Activated T-helper 1 cell treated with anti-CD3 and anti-CD28 coated beads, Interleukin-12 subunit alpha, Interleukin-12 subunit beta, Interleukin-2, Interleukin-4 antibody, amounts not matched to agents 30 ng/mL and 10 ng/mL and 1 ng/mL, durations not matched to agents 14 hours and 24 hours and 36 hours (primary cell): ENCODE measurements at regions not wholly inside any gene's neighbourhood (a gene's known extent, or its start where the extent isn't known, plus 50 kb on each side); places are given as distances from the start of the nearest gene placed in this dataset.

ENCODE experiments used
- DNase-seq: peaks from one replicate; pipeline ENCODE4 v3.0.0; 2021; ENCODE audit warnings: low spot score
- H3K27ac Mint-ChIP-seq: one replicate; pipeline ENCODE4 v1.8.0; 2021; ENCODE audit warnings: mild to moderate bottlenecking, mixed read lengths
- H3K27me3 Mint-ChIP-seq: one replicate; pipeline ENCODE4 v1.8.0; 2022; ENCODE audit warnings: mild to moderate bottlenecking, moderate library complexity, mixed read lengths; ENCODE audit not compliant: insufficient read depth
- H3K36me3 Mint-ChIP-seq: one replicate; pipeline ENCODE4 v1.8.0; 2021; ENCODE audit warnings: low read depth, mixed read lengths
- H3K4me1 Mint-ChIP-seq: one replicate; pipeline ENCODE4 v1.8.0; 2021; ENCODE audit warnings: low read depth, mixed read lengths
- H3K4me3 Mint-ChIP-seq: one replicate; pipeline ENCODE4 v1.8.0; 2021; ENCODE audit warnings: mild to moderate bottlenecking, moderate library complexity, mixed read lengths
- H3K9me3 Mint-ChIP-seq: one replicate; pipeline ENCODE4 v1.8.0; 2021; ENCODE audit warnings: mixed read lengths
- intact Hi-C: fragments of 100-400 bp; cut with micrococcal nuclease; formaldehyde crosslinking; loops from one replicate; pipeline ENCODE4 v1.15.1; 2024

- peaks cover 3% of the 10 kb centered on the region for H3K27me3 Mint-ChIP-seq
- H3K36me3 Mint-ChIP-seq: no peaks in the 10 kb centered on the region
- no peak for DNase-seq
- peaks cover 12% of the 10 kb centered on the region for H3K9me3 Mint-ChIP-seq
- H3K4me3 Mint-ChIP-seq: no peak overlapping the region
- intact Hi-C loops: no loop called here
- no peak overlapping the region for H3K27ac Mint-ChIP-seq
- no peaks in the 10 kb centered on the region for H3K4me1 Mint-ChIP-seq
Measured at GRCh38 chr10:121242741-121243608, 355.3 kb downstream of the FGFR2 start.

DNA sequence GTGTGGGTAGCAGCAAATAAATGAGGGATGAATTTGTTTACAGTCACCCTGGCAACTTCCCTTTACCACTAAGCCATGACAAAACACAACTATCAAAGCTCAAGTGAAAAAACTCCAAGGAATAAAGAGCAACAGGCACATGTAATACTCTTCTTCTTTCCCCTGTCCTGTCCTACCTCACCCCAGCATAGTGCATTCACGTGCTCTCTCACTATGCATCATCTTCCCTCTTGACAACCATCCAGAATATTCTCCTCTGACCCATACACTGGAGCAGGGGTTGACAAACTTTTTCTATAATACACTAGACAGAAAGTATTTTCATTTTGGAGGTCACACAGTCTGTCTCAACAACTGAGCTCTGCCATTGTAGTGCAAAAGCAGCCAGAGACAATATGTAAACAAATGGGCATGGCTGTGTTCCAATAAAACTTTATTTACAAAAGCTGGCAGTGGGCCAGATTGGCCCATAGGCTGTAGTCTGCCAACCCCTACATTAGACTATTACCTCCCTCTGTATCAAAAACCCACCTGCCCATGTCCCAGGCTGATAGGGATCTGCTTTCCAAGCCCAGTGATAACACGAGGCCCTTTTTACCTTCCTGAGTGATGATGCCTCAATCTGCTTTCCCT lies 354.5 kb downstream of the FGFR2 start:
- H3K36me3 Mint-ChIP-seq: no peaks in the 10 kb centered on the region
- intact Hi-C loops: no loop called here
- DNase-seq: no peak
- H3K4me3 Mint-ChIP-seq: no peak overlapping the region
- peaks cover 3% of the 10 kb centered on the region for H3K27me3 Mint-ChIP-seq
- no peaks in the 10 kb centered on the region for H3K4me1 Mint-ChIP-seq
- H3K9me3 Mint-ChIP-seq: peaks cover 5% of the 10 kb centered on the region
- no peak overlapping the region for H3K27ac Mint-ChIP-seq

DNA sequence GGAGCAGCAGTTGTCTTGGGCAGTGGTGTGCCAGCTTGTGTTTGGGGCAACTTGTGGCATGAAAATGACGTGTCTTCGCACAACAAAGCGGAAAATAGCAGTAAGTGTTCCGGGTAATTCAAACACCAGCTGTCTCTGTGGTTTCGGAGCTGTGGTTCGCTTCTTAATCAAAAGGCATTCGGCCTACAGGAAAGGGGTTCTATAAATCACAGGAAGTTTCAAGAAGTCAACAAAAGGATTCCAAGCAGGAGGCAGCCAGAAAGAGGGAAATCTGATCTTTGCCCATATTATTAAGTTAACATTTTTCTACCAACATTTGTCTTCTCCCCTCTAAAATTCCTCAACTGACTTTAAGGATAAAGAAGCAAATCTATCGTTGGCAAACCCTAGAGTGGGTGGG lies 353.4 kb downstream of the FGFR2 start:
- H3K4me1 Mint-ChIP-seq: no peaks in the 10 kb centered on the region
- no peaks in the 10 kb centered on the region for H3K36me3 Mint-ChIP-seq
- no peak overlapping the region for H3K27ac Mint-ChIP-seq
- intact Hi-C loops: no loop called here
- H3K27me3 Mint-ChIP-seq: peaks cover 3% of the 10 kb centered on the region
- peaks cover 4% of the 10 kb centered on the region for H3K9me3 Mint-ChIP-seq
- no peak overlapping the region for H3K4me3 Mint-ChIP-seq
- no peak for DNase-seq

DNA sequence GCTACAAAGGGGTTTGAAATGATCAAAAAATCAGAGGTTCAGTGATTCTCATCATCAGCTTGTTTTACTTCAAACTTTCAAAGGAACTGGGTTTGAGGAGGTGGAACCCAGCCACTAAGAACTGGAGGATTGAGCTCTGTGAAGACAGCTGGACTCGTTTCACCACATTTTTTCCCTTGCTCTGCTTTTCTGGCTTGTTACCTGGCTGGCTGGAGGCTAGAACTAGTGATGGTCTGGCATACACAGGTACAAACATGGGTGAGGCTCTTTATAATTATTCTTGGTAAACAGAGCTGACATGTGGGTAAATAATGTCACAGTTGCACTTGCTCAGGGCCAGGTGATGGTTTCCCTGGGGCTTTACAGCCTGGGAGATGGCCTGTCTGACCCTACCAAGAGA lies 352.5 kb downstream of the FGFR2 start:
- intact Hi-C loops: no loop called here
- Mint-ChIP-seq H3K27ac (no peak overlapping the region), H3K9me3 (no peaks in the 10 kb centered on the region), H3K36me3 (no peaks in the 10 kb centered on the region), H3K27me3 (no peaks in the 10 kb centered on the region), H3K4me1 (no peaks in the 10 kb centered on the region), H3K4me3 (no peak overlapping the region)
- DNase-seq: no peak

- intact Hi-C loops: no loop called here
- no peak for DNase-seq
- no peaks in the 10 kb centered on the region for H3K4me1 Mint-ChIP-seq
- H3K27me3 Mint-ChIP-seq: no peaks in the 10 kb centered on the region
- no peaks in the 10 kb centered on the region for H3K36me3 Mint-ChIP-seq
- H3K9me3 Mint-ChIP-seq: no peaks in the 10 kb centered on the region
- H3K4me3 Mint-ChIP-seq: no peak overlapping the region
- no peak overlapping the region for H3K27ac Mint-ChIP-seq
Measured at GRCh38 chr10:121248266-121248665, 350.0 kb downstream of the FGFR2 start.

DNA sequence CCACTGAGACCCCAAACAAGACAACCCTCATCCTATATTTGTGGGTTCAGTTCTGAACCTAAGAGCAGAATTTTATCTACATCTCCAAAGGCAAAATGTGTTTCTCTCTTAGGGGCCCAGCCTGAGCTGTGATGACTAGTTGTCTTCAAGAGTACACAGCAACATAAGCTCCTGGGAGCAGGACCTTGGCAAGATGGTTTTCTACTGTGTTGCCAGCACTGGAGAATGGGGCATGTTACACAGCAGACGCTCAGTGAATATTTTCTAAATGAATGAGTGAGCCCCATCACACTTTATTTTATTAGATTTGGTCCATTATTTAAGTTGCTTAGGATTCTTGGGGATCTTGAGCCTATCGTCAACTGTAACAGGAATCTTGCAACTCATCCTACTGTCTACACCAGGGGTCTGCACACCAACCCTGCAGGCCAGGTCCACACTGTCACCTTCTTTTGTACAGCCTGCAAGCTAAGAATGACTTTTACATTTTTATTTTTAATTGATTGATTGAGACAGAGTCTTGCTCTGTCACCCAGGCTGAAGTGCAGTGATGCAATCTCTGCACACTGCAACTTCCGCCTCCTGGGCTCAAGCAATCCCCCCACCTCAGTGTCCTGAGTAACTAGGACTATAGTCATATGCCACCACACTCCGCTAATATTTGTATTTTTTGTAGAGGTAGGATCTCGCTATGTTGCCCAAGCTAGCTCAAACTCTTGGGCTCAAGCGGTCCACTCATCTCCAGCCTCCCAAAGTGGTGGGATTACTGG lies 347.1 kb downstream of the FGFR2 start:
- H3K27ac Mint-ChIP-seq: no peak overlapping the region
- no peaks in the 10 kb centered on the region for H3K9me3 Mint-ChIP-seq

DNA sequence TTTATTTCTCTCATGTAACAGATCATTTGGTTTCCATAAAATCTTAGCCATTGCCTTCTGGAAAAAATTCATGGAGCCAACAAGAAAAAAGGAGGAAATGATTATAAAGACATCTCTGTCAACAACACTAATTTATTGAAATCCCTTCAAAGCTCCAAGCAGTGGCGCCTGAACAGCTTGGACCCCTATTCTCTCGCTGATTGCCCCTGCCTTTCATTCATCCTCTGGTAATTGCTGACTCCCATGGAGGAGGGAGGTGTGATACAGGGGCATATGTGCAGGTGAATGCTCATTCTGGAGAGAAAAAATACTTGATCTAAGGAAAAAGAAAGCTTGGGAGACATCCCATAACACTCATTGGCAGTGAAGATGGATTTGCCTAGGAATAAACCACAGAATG lies 345.5 kb downstream of the FGFR2 start:
- no peaks in the 10 kb centered on the region for H3K4me1 Mint-ChIP-seq
- H3K9me3 Mint-ChIP-seq: no peaks in the 10 kb centered on the region
- H3K27ac Mint-ChIP-seq: no peak overlapping the region
- DNase-seq: no peak
- H3K36me3 Mint-ChIP-seq: no peaks in the 10 kb centered on the region
- no peaks in the 10 kb centered on the region for H3K27me3 Mint-ChIP-seq
- no peak overlapping the region for H3K4me3 Mint-ChIP-seq
- intact Hi-C loops: no loop called here

More for the DNA sequence above, 347.1 kb downstream of the FGFR2 start:
- H3K27me3 Mint-ChIP-seq: no peaks in the 10 kb centered on the region
- no peaks in the 10 kb centered on the region for H3K4me1 Mint-ChIP-seq
- no peak for DNase-seq
- no peaks in the 10 kb centered on the region for H3K36me3 Mint-ChIP-seq
- H3K4me3 Mint-ChIP-seq: no peak overlapping the region
- intact Hi-C loops: no loop called here

- Mint-ChIP-seq H3K27ac (no peak overlapping the region), H3K4me3 (no peak overlapping the region), H3K4me1 (no peaks in the 10 kb centered on the region), H3K27me3 (no peaks in the 10 kb centered on the region), H3K36me3 (no peaks in the 10 kb centered on the region), H3K9me3 (no peaks in the 10 kb centered on the region)
- DNase-seq: no peak
- intact Hi-C loops: no loop called here
Measured at GRCh38 chr10:121260377-121260776, 337.9 kb downstream of the FGFR2 start.

GRCh38 chr10:121261665-121262064 lies 336.6 kb downstream of the FGFR2 start:
- no peak overlapping the region for H3K4me3 Mint-ChIP-seq
- no peaks in the 10 kb centered on the region for H3K9me3 Mint-ChIP-seq
- no peaks in the 10 kb centered on the region for H3K27me3 Mint-ChIP-seq
- H3K27ac Mint-ChIP-seq: no peak overlapping the region
- intact Hi-C loops: no loop called here
- no peaks in the 10 kb centered on the region for H3K36me3 Mint-ChIP-seq
- no peaks in the 10 kb centered on the region for H3K4me1 Mint-ChIP-seq
- no peak for DNase-seq

DNA sequence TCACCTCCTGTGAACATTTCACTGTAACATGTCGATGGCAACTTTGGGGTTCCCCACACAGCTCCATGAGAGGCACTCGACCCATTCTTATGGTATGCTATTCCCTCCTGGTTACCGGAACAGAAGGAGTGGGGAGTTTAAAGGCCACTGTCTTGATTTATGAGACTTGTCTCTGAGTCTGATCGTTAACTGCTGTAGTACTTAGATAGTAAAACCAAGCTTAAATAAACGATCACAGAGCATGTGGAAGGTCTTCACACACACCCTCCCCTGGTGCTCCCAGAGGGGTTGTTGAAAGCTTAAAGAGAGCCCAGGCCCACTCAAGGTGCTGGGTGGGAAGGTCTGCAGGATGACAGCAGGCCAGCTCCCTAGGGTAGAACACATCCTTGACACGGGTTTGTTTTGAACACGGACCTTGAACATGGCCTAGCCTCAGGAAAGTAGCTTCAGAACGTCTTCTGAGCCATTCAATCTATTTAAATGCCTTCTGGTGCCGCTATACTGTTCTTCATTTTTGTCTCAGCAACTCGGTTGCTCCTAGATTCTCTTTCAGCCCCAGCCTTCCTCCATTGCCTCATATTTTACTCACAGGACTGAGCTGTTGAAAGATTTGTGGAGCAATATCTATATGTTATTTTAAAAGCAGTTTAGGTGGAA lies 335.3 kb downstream of the FGFR2 start:
- Mint-ChIP-seq H3K36me3 (no peaks in the 10 kb centered on the region), H3K9me3 (no peaks in the 10 kb centered on the region), H3K4me3 (no peak overlapping the region), H3K4me1 (no peaks in the 10 kb centered on the region), H3K27ac (no peak overlapping the region), H3K27me3 (no peaks in the 10 kb centered on the region)
- intact Hi-C loops: no loop called here
- no peak for DNase-seq

- H3K9me3 Mint-ChIP-seq: no peaks in the 10 kb centered on the region
- H3K27me3 Mint-ChIP-seq: no peaks in the 10 kb centered on the region
- H3K36me3 Mint-ChIP-seq: no peaks in the 10 kb centered on the region
- no peaks in the 10 kb centered on the region for H3K4me1 Mint-ChIP-seq
- DNase-seq: no peak
- H3K27ac Mint-ChIP-seq: no peak overlapping the region
- intact Hi-C loops: no loop called here
- no peak overlapping the region for H3K4me3 Mint-ChIP-seq
Measured at GRCh38 chr10:121263431-121263783, 334.8 kb downstream of the FGFR2 start.

- intact Hi-C loops: no loop called here
- H3K27me3 Mint-ChIP-seq: no peaks in the 10 kb centered on the region
- H3K4me1 Mint-ChIP-seq: no peaks in the 10 kb centered on the region
Measured at GRCh38 chr10:121265360-121266123, 332.7 kb downstream of the FGFR2 start.

More at GRCh38 chr10:121265360-121266123, 332.7 kb downstream of the FGFR2 start:
- H3K27ac Mint-ChIP-seq: no peak overlapping the region
- no peak for DNase-seq
- H3K36me3 Mint-ChIP-seq: no peaks in the 10 kb centered on the region
- no peaks in the 10 kb centered on the region for H3K9me3 Mint-ChIP-seq
- H3K4me3 Mint-ChIP-seq: no peak overlapping the region
